Neural cell (in vitro differentiated cells): ENCODE measurements at regions not wholly inside any gene's neighbourhood (a gene's known extent, or its start where the extent isn't known, plus 50 kb on each side); places are given as distances from the start of the nearest gene placed in this dataset.

Source experiments
- H2AFZ ChIP-seq: fragments of 200-600, 300-800 bp; sonication (generic), shearing (Covaris generic); 2 replicates; pipeline ENCODE4 v1.6.0; 2014; ENCODE audit warnings: low read depth, mild to moderate bottlenecking, antibody characterized with exemption, low read length, moderate library complexity
- H3F3A ChIP-seq: fragments of 200-600 bp; shearing (Covaris generic); 2 replicates; pipeline ENCODE4 v1.6.1; 2016; ENCODE audit warnings: mild to moderate bottlenecking, moderate library complexity, mixed read lengths, antibody characterized with exemption, low read length; ENCODE audit not compliant: insufficient read depth, poor library complexity, severe bottlenecking
- H3K27ac ChIP-seq: fragments of 200-600, 300-800 bp; sonication (generic), shearing (Covaris generic); 2 replicates; pipeline ENCODE4 v1.5.1; 2014; ENCODE audit warnings: mild to moderate bottlenecking, low read length, moderate library complexity
- H3K27me3 ChIP-seq: fragments of 300-800, 200-600 bp; sonication (generic), shearing (Covaris generic); 2 replicates; pipeline ENCODE4 v1.6.0; 2014; ENCODE audit warnings: mild to moderate bottlenecking, low read depth, low read length, moderate library complexity; ENCODE audit not compliant: insufficient read depth
- H3K36me3 ChIP-seq: fragments of 300-800, 200-600 bp; sonication (generic), shearing (Covaris generic); 2 replicates; pipeline ENCODE4 v1.5.1; 2014; ENCODE audit warnings: mild to moderate bottlenecking, antibody characterized with exemption, low read length, moderate library complexity; ENCODE audit not compliant: insufficient read depth
- H3K4me2 ChIP-seq: fragments of 300-800, 200-600 bp; sonication (generic), shearing (Covaris generic); 2 replicates; pipeline ENCODE4 v1.6.0; 2014; ENCODE audit warnings: mild to moderate bottlenecking, low read length
- H3K4me3 ChIP-seq: fragments of 300-800, 200-600 bp; sonication (generic), shearing (Covaris generic); 2 replicates; pipeline ENCODE4 v1.5.1; 2014; ENCODE audit warnings: mild to moderate bottlenecking, low read length, moderate library complexity
- H3K79me2 ChIP-seq: fragments of 200-600 bp; shearing (Covaris generic); replicated peaks from 2 replicates; pipeline ENCODE4 v1.6.0; 2014; ENCODE audit warnings: mild to moderate bottlenecking, low read length, moderate library complexity; ENCODE audit not compliant: insufficient read depth
- H3K9ac ChIP-seq: fragments of 300-800, 200-600 bp; sonication (generic), shearing (Covaris generic); 2 replicates; pipeline ENCODE4 v1.6.1; 2016; ENCODE audit warnings: mild to moderate bottlenecking, low read length, mixed read lengths
- H3K9me2 ChIP-seq: fragments of 200-600 bp; shearing (Covaris generic); 2 replicates; pipeline ENCODE4 v1.6.1; 2016; ENCODE audit warnings: mild to moderate bottlenecking, low read length, mixed read lengths; ENCODE audit not compliant: insufficient read depth
- H3K9me3 ChIP-seq: fragments of 200-600, 300-800 bp; sonication (generic), shearing (Covaris generic); 2 replicates; pipeline ENCODE4 v1.6.1; 2016; ENCODE audit warnings: mild to moderate bottlenecking, mixed run types, low read length, moderate library complexity, mixed read lengths
- H4K20me1 ChIP-seq: fragments of 200-600 bp; shearing (Covaris generic); 2 replicates; pipeline ENCODE4 v1.6.1; 2016; ENCODE audit warnings: mild to moderate bottlenecking, mixed run types; ENCODE audit not compliant: insufficient read depth
- EP300 ChIP-seq: fragments of 450-650 bp; conservative IDR thresholded peaks from 2 replicates; pipeline ENCODE4 v1.6.1; 2014; ENCODE audit warnings: antibody characterized with exemption, mild to moderate bottlenecking, moderate library complexity; ENCODE audit not compliant: poor library complexity, severe bottlenecking
- EZH2 ChIP-seq: fragments of 200-600, 300-800 bp; shearing (Covaris generic), sonication (generic); IDR thresholded peaks from 2 replicates; pipeline ENCODE4 v1.6.1; 2014; ENCODE audit warnings: antibody characterized with exemption, low read length, borderline replicate concordance, mild to moderate bottlenecking; ENCODE audit not compliant: insufficient read depth, poor library complexity, severe bottlenecking
- MXI1 ChIP-seq: fragments of 450-650 bp; conservative IDR thresholded peaks from 2 replicates; pipeline ENCODE4 v1.6.1; 2014; ENCODE audit warnings: antibody characterized with exemption, mild to moderate bottlenecking; ENCODE audit not compliant: poor library complexity, severe bottlenecking
- POLR2AphosphoS5 ChIP-seq: IDR thresholded peaks from 2 replicates; pipeline ENCODE4 v1.6.1; 2012
- RAD21 ChIP-seq: fragments of 450-650 bp; conservative IDR thresholded peaks from 2 replicates; pipeline ENCODE4 v1.6.1; 2014; ENCODE audit warnings: antibody characterized with exemption, mild to moderate bottlenecking, moderate library complexity
- SMC3 ChIP-seq: fragments of 450-650 bp; conservative IDR thresholded peaks from 2 replicates; pipeline ENCODE4 v1.6.1; 2014; ENCODE audit warnings: antibody characterized with exemption, mild to moderate bottlenecking, moderate library complexity; ENCODE audit not compliant: poor library complexity
- TAF1 ChIP-seq: IDR thresholded peaks from 2 replicates; pipeline ENCODE4 v1.6.1; 2012; ENCODE audit warnings: low read depth
- TF ChIP-seq, protein P1 (sequence below): IDR thresholded peaks from 2 replicates; pipeline ENCODE4 v1.6.1; 2012; ENCODE audit warnings: borderline replicate concordance
- TF ChIP-seq, protein P2 (sequence below): fragments of 450-650 bp; IDR thresholded peaks from 2 replicates; pipeline ENCODE4 v1.5.1; 2014; ENCODE audit warnings: antibody characterized with exemption, mild to moderate bottlenecking, moderate library complexity; ENCODE audit not compliant: poor library complexity, severe bottlenecking

DNA sequence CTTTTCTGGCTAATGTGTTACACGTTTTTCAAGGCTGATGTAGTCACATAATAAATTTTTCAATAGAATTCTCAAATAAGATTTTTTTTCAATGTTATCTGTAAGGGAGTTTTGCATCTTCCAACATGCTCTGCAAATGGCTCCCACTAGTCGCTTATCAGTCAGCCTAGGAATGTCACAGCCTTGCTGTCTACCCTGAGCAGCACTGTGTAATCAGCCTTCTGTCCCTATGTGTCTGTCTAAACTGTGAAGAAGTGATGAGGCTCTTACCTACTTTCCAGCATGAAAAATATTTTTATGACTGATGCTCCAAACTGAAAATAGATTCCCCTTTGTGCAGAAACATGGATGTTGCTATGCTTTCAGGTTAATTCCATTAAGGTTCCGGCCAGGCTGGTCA lies 75.1 kb upstream of the FAM216B start:
- Histone ChIP-seq H3K27ac (no peak overlapping the region), H2AFZ (no peak overlapping the region), H3K9ac (no peak overlapping the region), H3K79me2 (no peaks in the 10 kb centered on the region), H3K9me3 (no peaks in the 10 kb centered on the region), H3K36me3 (no peaks in the 10 kb centered on the region), H3K4me2 (no peak overlapping the region), H3K9me2 (no peaks in the 10 kb centered on the region), H3K4me3 (no peak overlapping the region), H3F3A (no peaks in the 10 kb centered on the region), H3K27me3 (no peaks in the 10 kb centered on the region), H4K20me1 (no peaks in the 10 kb centered on the region)
- no peak for TF ChIP-seq RAD21
- no peak for TF ChIP-seq MXI1
- TF ChIP-seq, protein P1, sequence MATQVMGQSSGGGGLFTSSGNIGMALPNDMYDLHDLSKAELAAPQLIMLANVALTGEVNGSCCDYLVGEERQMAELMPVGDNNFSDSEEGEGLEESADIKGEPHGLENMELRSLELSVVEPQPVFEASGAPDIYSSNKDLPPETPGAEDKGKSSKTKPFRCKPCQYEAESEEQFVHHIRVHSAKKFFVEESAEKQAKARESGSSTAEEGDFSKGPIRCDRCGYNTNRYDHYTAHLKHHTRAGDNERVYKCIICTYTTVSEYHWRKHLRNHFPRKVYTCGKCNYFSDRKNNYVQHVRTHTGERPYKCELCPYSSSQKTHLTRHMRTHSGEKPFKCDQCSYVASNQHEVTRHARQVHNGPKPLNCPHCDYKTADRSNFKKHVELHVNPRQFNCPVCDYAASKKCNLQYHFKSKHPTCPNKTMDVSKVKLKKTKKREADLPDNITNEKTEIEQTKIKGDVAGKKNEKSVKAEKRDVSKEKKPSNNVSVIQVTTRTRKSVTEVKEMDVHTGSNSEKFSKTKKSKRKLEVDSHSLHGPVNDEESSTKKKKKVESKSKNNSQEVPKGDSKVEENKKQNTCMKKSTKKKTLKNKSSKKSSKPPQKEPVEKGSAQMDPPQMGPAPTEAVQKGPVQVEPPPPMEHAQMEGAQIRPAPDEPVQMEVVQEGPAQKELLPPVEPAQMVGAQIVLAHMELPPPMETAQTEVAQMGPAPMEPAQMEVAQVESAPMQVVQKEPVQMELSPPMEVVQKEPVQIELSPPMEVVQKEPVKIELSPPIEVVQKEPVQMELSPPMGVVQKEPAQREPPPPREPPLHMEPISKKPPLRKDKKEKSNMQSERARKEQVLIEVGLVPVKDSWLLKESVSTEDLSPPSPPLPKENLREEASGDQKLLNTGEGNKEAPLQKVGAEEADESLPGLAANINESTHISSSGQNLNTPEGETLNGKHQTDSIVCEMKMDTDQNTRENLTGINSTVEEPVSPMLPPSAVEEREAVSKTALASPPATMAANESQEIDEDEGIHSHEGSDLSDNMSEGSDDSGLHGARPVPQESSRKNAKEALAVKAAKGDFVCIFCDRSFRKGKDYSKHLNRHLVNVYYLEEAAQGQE, result no peak
- TF ChIP-seq TAF1, result no peak
- TF ChIP-seq EP300, result no peak
- no peak for TF ChIP-seq EZH2
- no peak for TF ChIP-seq POLR2AphosphoS5
- TF ChIP-seq SMC3, result no peak
- TF ChIP-seq, protein P2, sequence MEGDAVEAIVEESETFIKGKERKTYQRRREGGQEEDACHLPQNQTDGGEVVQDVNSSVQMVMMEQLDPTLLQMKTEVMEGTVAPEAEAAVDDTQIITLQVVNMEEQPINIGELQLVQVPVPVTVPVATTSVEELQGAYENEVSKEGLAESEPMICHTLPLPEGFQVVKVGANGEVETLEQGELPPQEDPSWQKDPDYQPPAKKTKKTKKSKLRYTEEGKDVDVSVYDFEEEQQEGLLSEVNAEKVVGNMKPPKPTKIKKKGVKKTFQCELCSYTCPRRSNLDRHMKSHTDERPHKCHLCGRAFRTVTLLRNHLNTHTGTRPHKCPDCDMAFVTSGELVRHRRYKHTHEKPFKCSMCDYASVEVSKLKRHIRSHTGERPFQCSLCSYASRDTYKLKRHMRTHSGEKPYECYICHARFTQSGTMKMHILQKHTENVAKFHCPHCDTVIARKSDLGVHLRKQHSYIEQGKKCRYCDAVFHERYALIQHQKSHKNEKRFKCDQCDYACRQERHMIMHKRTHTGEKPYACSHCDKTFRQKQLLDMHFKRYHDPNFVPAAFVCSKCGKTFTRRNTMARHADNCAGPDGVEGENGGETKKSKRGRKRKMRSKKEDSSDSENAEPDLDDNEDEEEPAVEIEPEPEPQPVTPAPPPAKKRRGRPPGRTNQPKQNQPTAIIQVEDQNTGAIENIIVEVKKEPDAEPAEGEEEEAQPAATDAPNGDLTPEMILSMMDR, result no peak

DNA sequence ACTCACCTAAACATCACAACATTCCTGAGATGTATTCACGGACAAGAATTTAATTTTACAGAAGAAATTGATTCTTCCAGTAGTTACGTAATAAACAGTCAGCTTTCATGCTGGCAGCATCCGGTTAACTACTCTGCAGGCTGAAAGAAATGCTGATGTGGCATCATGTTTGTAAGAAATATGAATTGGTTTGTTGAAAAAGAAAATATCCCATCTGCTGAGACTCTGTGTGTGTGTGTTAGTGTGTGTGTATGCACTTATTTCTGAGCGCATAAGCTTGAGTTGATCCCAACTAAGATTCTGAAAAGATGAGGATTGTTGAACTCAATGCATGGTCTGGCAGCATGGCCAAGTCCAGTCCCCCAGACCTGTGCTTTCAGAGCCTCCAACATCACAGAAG lies 74.3 kb upstream of the FAM216B start:
- H3K36me3 ChIP-seq, result no peaks in the 10 kb centered on the region
- H3K9me3 ChIP-seq, result no peaks in the 10 kb centered on the region
- H3K9ac ChIP-seq, result no peak overlapping the region
- TF ChIP-seq, protein P2, result no peak
- TF ChIP-seq EP300 (no peak), SMC3 (no peak), TAF1 (no peak), RAD21 (no peak), MXI1 (no peak), POLR2AphosphoS5 (no peak), EZH2 (no peak)
- TF ChIP-seq, protein P1, result no peak
- H3K27me3 ChIP-seq, result no peaks in the 10 kb centered on the region
- no peaks in the 10 kb centered on the region for H3F3A ChIP-seq
- H3K4me3 ChIP-seq, result no peak overlapping the region
- H3K4me2 ChIP-seq, result no peak overlapping the region
- no peak overlapping the region for H2AFZ ChIP-seq
- H4K20me1 ChIP-seq, result no peaks in the 10 kb centered on the region
- H3K27ac ChIP-seq, result no peak overlapping the region
- H3K9me2 ChIP-seq, result no peaks in the 10 kb centered on the region
- H3K79me2 ChIP-seq, result no peaks in the 10 kb centered on the region
